ENCODE measurements at regions not wholly inside any gene's neighbourhood (a gene's known extent, or its start where the extent isn't known, plus 50 kb on each side); places are given as distances from the start of the nearest gene placed in this dataset.

DNA sequence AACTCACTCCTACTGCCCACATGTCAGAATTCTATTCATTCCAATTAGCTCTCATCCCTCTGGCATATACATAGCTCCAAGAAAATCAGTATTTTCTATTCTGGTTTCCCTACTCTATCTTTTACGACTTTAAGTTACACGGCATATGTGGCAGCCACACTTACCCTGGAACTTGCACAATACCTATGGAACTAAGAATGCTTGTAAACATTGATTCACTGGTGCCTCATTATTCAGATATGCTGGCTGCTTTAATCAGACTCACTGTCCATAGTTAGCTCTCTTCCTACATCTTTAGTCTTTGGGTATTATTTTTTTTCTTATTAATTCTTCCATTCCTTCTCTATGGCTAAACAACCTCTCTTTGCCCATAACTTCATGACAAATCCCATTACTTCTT lies 1519.9 kb upstream of the ACVR2A start:
- Histone ChIP-seq H3K9ac (ENCODE audit: low read depth, low read length) (no peak overlapping the region), H3K4me3 (ENCODE audit: low read length) (no peak overlapping the region), H3K9me3 (replicated peaks; ENCODE audit: low read length) (no peaks in the 10 kb centered on the region), H3K4me1 (ENCODE audit: control insufficient read depth, insufficient read depth, low read length) (peaks cover 5% of the 10 kb centered on the region), H3K36me3 (ENCODE audit: insufficient read depth, low read length) (no peaks in the 10 kb centered on the region), H3K27me3 (ENCODE audit: control insufficient read depth, insufficient read depth, low read length) (no peaks in the 10 kb centered on the region), H3K4me2 (ENCODE audit: low read length) (no peak overlapping the region)

DNA sequence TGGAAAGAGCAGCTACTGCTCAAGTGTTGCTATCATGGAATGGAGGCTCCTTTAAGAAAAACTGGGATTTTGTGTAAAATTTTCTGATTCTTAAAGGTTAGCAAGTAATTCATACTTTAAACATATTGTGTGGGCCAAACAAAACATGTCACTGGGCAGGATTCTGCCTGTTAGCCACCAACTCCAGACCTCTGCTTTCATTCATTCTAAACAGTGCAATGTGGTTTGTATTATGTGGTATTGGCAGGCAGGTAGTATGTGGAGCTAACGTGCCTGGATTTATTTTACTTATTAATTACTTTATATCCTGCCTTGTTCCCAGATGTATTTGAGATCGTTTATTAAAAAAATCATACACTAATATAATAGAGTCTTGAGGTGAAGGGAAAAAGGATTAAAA lies 1521.3 kb upstream of the ACVR2A start:
- no peaks in the 10 kb centered on the region for H3K36me3 ChIP-seq (ENCODE audit: insufficient read depth, low read length)

DNA sequence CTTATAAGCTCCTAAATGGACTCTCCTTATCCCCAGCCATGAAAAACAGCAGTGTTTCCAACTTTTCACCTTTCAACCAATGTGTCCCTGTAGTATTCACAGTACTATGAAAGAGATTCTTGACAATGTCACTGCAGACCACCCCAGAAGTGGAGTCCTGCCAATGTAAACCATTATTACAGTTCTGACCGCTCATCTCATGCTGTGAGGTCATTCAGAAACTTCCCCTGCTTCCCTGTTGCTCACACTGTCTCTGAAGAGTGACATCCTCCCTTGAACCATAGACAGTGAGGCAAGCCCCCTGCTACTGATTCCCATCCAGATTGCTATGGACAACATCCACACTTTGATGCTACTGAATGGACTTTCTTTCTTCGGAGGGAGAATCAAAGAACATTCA lies 1523.7 kb upstream of the ACVR2A start:
- H3K4me1 ChIP-seq (ENCODE audit: control insufficient read depth, insufficient read depth, low read length) = peaks cover 10% of the 10 kb centered on the region
- no peak overlapping the region for H3K9ac ChIP-seq (ENCODE audit: low read depth, low read length)
- no peak overlapping the region for H3K4me2 ChIP-seq (ENCODE audit: low read length)
- no peaks in the 10 kb centered on the region for H3K27me3 ChIP-seq (ENCODE audit: control insufficient read depth, insufficient read depth, low read length)
- H3K9me3 ChIP-seq (replicated peaks; ENCODE audit: low read length) = no peaks in the 10 kb centered on the region
- no peak overlapping the region for H3K4me3 ChIP-seq (ENCODE audit: low read length)
- H3K36me3 ChIP-seq (ENCODE audit: insufficient read depth, low read length) = no peaks in the 10 kb centered on the region

More for the DNA sequence above, 1521.3 kb upstream of the ACVR2A start:
- Histone ChIP-seq H3K9me3 (replicated peaks; ENCODE audit: low read length) (no peaks in the 10 kb centered on the region), H3K4me1 (ENCODE audit: control insufficient read depth, insufficient read depth, low read length) (peaks cover 5% of the 10 kb centered on the region), H3K9ac (ENCODE audit: low read depth, low read length) (no peak overlapping the region), H3K27me3 (ENCODE audit: control insufficient read depth, insufficient read depth, low read length) (no peaks in the 10 kb centered on the region), H3K4me3 (ENCODE audit: low read length) (no peak overlapping the region), H3K4me2 (ENCODE audit: low read length) (no peak overlapping the region)

DNA sequence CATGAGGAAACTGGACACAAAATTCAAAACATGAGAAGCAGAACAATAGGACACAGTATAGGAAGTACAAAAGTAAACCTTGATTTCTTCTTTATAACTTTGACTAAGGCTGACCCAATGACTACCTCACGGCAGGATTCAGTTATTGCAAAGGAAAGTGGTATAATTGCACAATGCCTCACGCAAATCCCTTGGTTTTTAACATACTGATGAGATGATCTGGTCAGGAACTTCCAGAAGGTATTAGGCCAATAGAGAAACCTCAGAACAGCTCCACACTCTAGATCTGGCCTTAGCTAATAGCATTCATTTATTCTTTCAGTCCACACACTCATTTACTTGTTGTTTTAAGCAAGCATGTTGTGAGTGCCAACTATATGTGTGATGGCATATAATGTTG lies 1526.9 kb upstream of the ACVR2A start:
- H3K9ac ChIP-seq (ENCODE audit: low read depth, low read length) = no peak overlapping the region
- no peaks in the 10 kb centered on the region for H3K9me3 ChIP-seq (replicated peaks; ENCODE audit: low read length)
- H3K27me3 ChIP-seq (ENCODE audit: control insufficient read depth, insufficient read depth, low read length) = no peaks in the 10 kb centered on the region
- no peak overlapping the region for H3K4me3 ChIP-seq (ENCODE audit: low read length)
- H3K4me2 ChIP-seq (ENCODE audit: low read length) = no peak overlapping the region
- no peaks in the 10 kb centered on the region for H3K36me3 ChIP-seq (ENCODE audit: insufficient read depth, low read length)
- peaks cover 5% of the 10 kb centered on the region for H3K4me1 ChIP-seq (ENCODE audit: control insufficient read depth, insufficient read depth, low read length)

DNA sequence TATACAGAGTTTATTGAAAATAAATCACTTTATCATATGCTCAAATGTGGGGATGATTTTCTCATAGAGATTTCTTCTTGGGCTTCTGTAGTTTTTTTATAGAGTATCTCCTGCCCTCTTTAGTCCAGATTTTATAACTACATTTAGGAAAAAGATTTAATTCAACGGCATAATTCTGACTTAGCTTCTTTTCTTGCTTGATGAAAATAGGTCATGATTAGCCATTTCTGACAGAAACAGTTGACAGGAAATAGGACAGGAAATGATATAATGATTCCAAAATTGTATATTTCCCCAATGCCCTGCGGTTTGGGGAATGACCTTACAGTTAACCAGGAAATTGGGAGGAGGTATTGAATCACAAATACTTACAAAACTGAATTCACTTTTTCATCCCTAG lies 1531.9 kb upstream of the ACVR2A start:
- H3K36me3 ChIP-seq (ENCODE audit: insufficient read depth, low read length) = no peaks in the 10 kb centered on the region
- H3K9me3 ChIP-seq (replicated peaks; ENCODE audit: low read length) = no peaks in the 10 kb centered on the region
- H3K4me3 ChIP-seq (ENCODE audit: low read length) = no peak overlapping the region
- H3K27me3 ChIP-seq (ENCODE audit: control insufficient read depth, insufficient read depth, low read length) = no peaks in the 10 kb centered on the region
- H3K4me1 ChIP-seq (ENCODE audit: control insufficient read depth, insufficient read depth, low read length) = peaks cover 5% of the 10 kb centered on the region
- H3K4me2 ChIP-seq (ENCODE audit: low read length) = peak overlapping the region; percentile 35
- no peak overlapping the region for H3K9ac ChIP-seq (ENCODE audit: low read depth, low read length)

DNA sequence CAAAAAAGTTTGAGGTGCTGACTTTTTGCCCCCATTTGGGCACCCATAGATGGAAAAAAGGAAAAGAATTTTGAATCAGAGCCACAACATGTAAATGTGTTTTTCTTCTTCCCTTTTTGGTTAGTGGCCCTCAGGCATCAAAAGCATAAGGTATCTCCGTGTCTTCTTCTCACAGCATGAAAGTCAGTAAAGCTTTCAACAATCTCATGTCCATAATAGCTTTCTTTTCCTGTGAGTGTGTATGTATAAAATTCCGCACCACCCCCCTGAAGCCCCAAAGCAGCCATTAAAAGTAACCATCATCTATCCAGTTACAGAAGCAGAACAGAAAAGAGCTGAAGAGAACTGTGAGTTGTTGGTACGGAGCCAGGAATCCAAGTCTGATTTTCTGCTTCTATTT lies 1539.7 kb upstream of the ACVR2A start:
- H3K9me3 ChIP-seq (replicated peaks; ENCODE audit: low read length) = no peaks in the 10 kb centered on the region
- H3K4me1 ChIP-seq (ENCODE audit: control insufficient read depth, insufficient read depth, low read length) = no peaks in the 10 kb centered on the region
- H3K27me3 ChIP-seq (ENCODE audit: control insufficient read depth, insufficient read depth, low read length) = no peaks in the 10 kb centered on the region
- no peaks in the 10 kb centered on the region for H3K36me3 ChIP-seq (ENCODE audit: insufficient read depth, low read length)
- H3K9ac ChIP-seq (ENCODE audit: low read depth, low read length) = no peak overlapping the region
- H3K4me3 ChIP-seq (ENCODE audit: low read length) = no peak overlapping the region
- no peak overlapping the region for H3K4me2 ChIP-seq (ENCODE audit: low read length)

DNA sequence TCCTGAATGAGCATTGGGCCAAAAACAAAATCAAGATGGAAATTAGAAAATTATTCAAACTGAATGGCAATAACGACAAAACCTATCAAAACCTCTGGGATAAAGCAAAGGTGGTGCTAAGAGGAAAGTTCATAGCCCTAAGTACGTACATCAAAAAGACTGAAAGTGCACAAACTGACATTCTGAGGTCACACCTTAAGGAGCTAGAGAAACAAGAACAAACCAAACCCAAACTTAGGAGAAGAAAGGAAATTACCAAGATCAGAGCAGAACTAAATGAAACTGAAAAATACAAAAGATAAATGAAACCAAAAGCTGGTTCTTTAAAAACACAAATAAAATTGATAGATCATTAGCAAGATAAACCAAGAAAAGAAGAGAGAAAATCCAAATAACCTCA lies 1543.5 kb upstream of the ACVR2A start:
- H3K9ac ChIP-seq (ENCODE audit: low read depth, low read length) = no peak overlapping the region
- no peaks in the 10 kb centered on the region for H3K4me1 ChIP-seq (ENCODE audit: control insufficient read depth, insufficient read depth, low read length)
- H3K9me3 ChIP-seq (replicated peaks; ENCODE audit: low read length) = no peaks in the 10 kb centered on the region
- H3K27me3 ChIP-seq (ENCODE audit: control insufficient read depth, insufficient read depth, low read length) = no peaks in the 10 kb centered on the region
- H3K4me2 ChIP-seq (ENCODE audit: low read length) = no peak overlapping the region
- no peaks in the 10 kb centered on the region for H3K36me3 ChIP-seq (ENCODE audit: insufficient read depth, low read length)
- no peak overlapping the region for H3K4me3 ChIP-seq (ENCODE audit: low read length)

DNA sequence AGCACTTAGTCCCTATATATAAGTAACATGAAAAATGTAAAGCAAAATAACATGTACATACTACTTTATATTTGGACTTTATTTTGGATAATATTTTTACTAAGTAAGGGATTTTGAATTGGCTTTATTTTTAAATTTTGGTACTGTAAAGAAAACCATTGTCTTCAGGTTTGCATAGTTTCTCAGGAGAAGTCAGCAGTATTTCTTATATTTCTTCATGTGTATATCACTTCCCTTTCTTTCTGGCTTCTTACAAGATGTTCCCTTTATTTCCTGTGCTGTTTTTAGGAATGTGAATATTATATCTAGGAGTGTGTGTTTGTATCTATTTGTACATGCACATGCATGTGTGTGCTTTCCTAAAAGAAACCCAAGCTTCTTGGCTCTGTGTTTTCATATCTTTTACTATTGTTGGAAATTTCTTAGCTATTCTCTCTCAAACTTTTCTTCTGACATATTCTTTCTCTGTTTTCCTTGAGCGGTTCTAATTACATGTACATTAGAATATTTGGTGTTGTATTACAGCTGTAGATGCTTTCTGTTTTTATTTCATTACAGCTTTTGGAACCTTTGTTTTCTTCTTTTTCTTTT lies 1549.7 kb upstream of the ACVR2A start:
- no peaks in the 10 kb centered on the region for H3K27me3 ChIP-seq (ENCODE audit: control insufficient read depth, insufficient read depth, low read length)
- no peak overlapping the region for H3K9ac ChIP-seq (ENCODE audit: low read depth, low read length)
- no peaks in the 10 kb centered on the region for H3K36me3 ChIP-seq (ENCODE audit: insufficient read depth, low read length)
- no peak overlapping the region for H3K4me3 ChIP-seq (ENCODE audit: low read length)
- no peaks in the 10 kb centered on the region for H3K4me1 ChIP-seq (ENCODE audit: control insufficient read depth, insufficient read depth, low read length)
- H3K4me2 ChIP-seq (ENCODE audit: low read length) = no peak overlapping the region
- H3K9me3 ChIP-seq (replicated peaks; ENCODE audit: low read length) = peaks cover 3% of the 10 kb centered on the region

DNA sequence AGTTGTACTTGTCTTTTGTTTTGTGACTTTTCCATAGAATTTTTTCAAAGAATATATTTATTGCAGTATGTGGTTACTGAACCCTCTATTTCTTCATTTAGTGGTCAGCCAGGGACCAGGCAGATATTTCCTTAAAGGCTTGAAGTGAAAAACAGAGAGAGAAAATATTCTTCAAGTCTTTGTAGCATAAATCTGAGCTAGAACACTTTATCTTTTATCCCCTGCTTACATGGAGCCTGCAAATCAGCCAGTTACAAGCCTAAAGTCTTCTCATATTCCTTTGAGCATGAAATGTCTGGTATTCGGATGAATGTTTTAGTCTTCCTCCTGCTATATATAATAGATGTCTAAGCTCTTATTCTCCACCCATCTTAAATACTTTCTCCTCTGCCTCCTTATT lies 1557.5 kb upstream of the ACVR2A start:
- no peaks in the 10 kb centered on the region for H3K27me3 ChIP-seq (ENCODE audit: control insufficient read depth, insufficient read depth, low read length)
- no peak overlapping the region for H3K4me3 ChIP-seq (ENCODE audit: low read length)
- H3K36me3 ChIP-seq (ENCODE audit: insufficient read depth, low read length) = no peaks in the 10 kb centered on the region
- no peak overlapping the region for H3K4me2 ChIP-seq (ENCODE audit: low read length)
- no peaks in the 10 kb centered on the region for H3K4me1 ChIP-seq (ENCODE audit: control insufficient read depth, insufficient read depth, low read length)
- no peaks in the 10 kb centered on the region for H3K9me3 ChIP-seq (replicated peaks; ENCODE audit: low read length)
- no peak overlapping the region for H3K9ac ChIP-seq (ENCODE audit: low read depth, low read length)

DNA sequence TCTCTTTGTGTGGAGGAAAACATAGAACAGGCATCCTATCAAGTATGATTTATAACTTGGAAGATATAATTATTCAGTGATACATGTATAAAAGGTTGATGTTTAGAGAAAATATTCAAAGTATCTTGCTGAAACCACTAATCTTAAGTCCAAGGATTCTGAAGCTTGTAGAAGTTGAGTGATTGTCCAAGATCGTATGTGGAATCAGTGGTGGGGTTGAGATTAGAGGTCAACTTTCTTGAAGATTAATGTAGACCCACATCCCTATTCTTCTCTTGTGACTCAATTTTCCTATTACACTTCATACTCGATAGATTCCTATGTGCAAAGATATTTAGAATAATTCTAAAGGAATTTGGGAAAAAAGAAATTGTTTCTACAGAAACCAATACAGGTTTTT lies 1565.9 kb upstream of the ACVR2A start:
- no peaks in the 10 kb centered on the region for H3K27me3 ChIP-seq (ENCODE audit: control insufficient read depth, insufficient read depth, low read length)
- no peak overlapping the region for H3K9ac ChIP-seq (ENCODE audit: low read depth, low read length)
- H3K4me1 ChIP-seq (ENCODE audit: control insufficient read depth, insufficient read depth, low read length) = no peaks in the 10 kb centered on the region
- no peaks in the 10 kb centered on the region for H3K9me3 ChIP-seq (replicated peaks; ENCODE audit: low read length)
- H3K36me3 ChIP-seq (ENCODE audit: insufficient read depth, low read length) = no peaks in the 10 kb centered on the region
- no peak overlapping the region for H3K4me3 ChIP-seq (ENCODE audit: low read length)
- H3K4me2 ChIP-seq (ENCODE audit: low read length) = no peak overlapping the region

DNA sequence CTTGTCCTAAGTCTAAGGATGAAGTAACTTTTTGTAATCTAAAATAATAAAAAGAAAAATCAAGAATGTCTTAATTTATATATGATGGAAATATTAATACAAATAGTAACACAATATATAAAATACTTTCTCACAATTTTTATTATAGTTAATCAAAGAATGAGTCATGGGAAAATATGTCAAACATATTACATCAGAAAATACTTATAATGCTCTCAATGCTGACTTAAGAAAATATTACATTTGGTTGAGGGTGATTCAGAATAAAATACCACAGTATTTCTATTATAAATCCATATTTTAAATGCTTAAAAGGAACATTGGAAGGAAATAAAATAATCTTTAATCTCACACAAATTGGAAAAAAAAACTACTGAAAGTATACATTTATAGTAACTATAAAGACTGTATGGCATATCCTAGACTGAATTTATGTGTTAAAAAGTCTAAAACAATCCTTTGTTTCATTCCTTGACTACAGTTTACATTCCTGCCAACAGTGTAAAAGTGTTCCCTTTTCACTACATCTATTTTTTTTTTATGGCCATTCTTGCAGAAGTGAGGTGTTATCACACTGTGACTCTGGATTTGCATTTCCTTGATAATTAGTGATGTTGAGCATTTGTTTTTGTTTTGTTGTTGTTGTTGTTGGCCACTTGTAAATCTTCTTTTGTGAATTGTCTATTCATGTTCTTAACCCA lies 1573.5 kb upstream of the ACVR2A start:
- Histone ChIP-seq H3K4me2 (ENCODE audit: low read length) (no peak overlapping the region), H3K9me3 (replicated peaks; ENCODE audit: low read length) (no peaks in the 10 kb centered on the region), H3K4me3 (ENCODE audit: low read length) (no peak overlapping the region), H3K27me3 (ENCODE audit: control insufficient read depth, insufficient read depth, low read length) (no peaks in the 10 kb centered on the region), H3K36me3 (ENCODE audit: insufficient read depth, low read length) (no peaks in the 10 kb centered on the region), H3K9ac (ENCODE audit: low read depth, low read length) (peak overlapping the region; percentile 7), H3K4me1 (ENCODE audit: control insufficient read depth, insufficient read depth, low read length) (peaks cover 14% of the 10 kb centered on the region)

DNA sequence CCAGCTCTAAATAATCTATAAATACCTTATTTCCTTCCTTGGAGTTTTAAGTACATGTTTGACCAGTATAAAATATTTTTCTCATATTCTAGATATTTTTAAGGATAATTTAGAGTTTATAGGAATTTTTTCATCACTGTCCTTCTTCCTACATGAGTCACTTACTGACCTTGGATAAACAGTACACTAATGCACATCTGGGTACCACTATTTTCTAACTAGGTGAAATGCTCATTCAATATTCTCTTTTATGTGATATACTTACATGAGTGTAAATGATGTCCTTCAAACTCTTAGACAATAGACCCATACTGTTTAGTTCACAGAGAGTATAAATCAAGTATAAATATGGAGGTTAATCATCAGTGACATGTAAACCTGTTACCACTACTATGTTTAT lies 1574.2 kb upstream of the ACVR2A start:
- Histone ChIP-seq H3K4me1 (ENCODE audit: control insufficient read depth, insufficient read depth, low read length) (peaks cover 14% of the 10 kb centered on the region), H3K4me2 (ENCODE audit: low read length) (no peak overlapping the region), H3K4me3 (ENCODE audit: low read length) (no peak overlapping the region), H3K9ac (ENCODE audit: low read depth, low read length) (no peak overlapping the region), H3K36me3 (ENCODE audit: insufficient read depth, low read length) (no peaks in the 10 kb centered on the region), H3K27me3 (ENCODE audit: control insufficient read depth, insufficient read depth, low read length) (no peaks in the 10 kb centered on the region), H3K9me3 (replicated peaks; ENCODE audit: low read length) (no peaks in the 10 kb centered on the region)

All from skeletal muscle satellite cell (primary cell).